MM.1S (cell line): ENCODE measurements at regions not wholly inside any gene's neighbourhood (a gene's known extent, or its start where the extent isn't known, plus 50 kb on each side); places are given as distances from the start of the nearest gene placed in this dataset.

Source experiments
- EZH2 ChIP-seq: fragments of 300-600 bp; sonication (generic); optimal IDR thresholded peaks from 2 replicates; pipeline ENCODE3; 2017; ENCODE audit warnings: low read depth, mild to moderate bottlenecking, antibody characterized with exemption, low read length, mixed read lengths
- TF ChIP-seq, protein P1 (sequence below): fragments of 300-600 bp; sonication (generic); IDR thresholded peaks from 2 replicates; pipeline ENCODE4 v1.5.1; 2016; ENCODE audit warnings: antibody characterized with exemption, low read length, mixed read lengths

DNA sequence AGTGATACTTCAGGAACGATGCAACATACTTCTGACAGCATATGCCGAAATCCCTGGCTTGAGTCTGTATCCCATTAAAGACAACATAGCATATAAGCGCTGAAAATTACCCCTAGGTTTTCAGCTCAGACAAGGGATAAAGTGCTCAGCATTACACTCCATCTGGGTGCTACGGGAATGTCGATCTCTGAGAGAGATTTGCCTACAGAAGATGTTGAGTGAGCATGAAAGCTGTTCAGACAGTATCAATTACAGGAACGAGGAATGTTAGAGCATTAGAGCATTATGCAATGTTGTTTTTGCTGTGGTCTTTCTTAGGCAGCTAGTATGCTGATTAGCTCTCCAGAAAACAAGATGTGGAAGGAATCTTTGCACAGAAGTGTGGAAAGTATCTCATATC, 484.5 kb downstream of the LIG4 start:
- TF ChIP-seq, protein P1, sequence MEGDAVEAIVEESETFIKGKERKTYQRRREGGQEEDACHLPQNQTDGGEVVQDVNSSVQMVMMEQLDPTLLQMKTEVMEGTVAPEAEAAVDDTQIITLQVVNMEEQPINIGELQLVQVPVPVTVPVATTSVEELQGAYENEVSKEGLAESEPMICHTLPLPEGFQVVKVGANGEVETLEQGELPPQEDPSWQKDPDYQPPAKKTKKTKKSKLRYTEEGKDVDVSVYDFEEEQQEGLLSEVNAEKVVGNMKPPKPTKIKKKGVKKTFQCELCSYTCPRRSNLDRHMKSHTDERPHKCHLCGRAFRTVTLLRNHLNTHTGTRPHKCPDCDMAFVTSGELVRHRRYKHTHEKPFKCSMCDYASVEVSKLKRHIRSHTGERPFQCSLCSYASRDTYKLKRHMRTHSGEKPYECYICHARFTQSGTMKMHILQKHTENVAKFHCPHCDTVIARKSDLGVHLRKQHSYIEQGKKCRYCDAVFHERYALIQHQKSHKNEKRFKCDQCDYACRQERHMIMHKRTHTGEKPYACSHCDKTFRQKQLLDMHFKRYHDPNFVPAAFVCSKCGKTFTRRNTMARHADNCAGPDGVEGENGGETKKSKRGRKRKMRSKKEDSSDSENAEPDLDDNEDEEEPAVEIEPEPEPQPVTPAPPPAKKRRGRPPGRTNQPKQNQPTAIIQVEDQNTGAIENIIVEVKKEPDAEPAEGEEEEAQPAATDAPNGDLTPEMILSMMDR = no peak
- no peak for TF ChIP-seq EZH2
